ENCODE measurements at regions not wholly inside any gene's neighbourhood (a gene's known extent, or its start where the extent isn't known, plus 50 kb on each side); places are given as distances from the start of the nearest gene placed in this dataset.

DNA sequence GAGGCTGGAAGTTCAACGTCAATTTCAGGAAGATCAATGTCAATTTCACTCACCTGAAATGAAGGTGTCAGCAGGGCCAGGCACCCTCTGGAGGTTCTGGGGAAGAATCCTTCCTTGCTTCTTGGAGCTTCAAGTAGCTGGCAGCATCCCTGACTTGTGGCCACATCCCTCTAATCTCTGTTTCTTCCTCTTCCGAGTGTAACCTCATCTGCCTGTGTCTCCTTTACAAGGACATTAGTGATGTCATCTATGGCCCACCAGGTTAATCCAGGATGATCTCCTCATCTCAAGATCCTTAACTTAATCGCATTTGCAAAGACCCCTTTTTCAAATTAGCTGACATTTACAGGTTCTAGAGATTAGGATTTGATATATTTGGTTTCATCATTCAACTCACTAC is 240.8 kb upstream of the MTNR1B start:
- TF ChIP-seq, protein P1, sequence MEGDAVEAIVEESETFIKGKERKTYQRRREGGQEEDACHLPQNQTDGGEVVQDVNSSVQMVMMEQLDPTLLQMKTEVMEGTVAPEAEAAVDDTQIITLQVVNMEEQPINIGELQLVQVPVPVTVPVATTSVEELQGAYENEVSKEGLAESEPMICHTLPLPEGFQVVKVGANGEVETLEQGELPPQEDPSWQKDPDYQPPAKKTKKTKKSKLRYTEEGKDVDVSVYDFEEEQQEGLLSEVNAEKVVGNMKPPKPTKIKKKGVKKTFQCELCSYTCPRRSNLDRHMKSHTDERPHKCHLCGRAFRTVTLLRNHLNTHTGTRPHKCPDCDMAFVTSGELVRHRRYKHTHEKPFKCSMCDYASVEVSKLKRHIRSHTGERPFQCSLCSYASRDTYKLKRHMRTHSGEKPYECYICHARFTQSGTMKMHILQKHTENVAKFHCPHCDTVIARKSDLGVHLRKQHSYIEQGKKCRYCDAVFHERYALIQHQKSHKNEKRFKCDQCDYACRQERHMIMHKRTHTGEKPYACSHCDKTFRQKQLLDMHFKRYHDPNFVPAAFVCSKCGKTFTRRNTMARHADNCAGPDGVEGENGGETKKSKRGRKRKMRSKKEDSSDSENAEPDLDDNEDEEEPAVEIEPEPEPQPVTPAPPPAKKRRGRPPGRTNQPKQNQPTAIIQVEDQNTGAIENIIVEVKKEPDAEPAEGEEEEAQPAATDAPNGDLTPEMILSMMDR (IDR thresholded peaks at IDR 0.05) = no peak
- no peak for TF ChIP-seq EP300 (IDR thresholded peaks at IDR 0.05)
- no peak for TF ChIP-seq POLR2A (IDR thresholded peaks at IDR 0.05)
- no peak for TF ChIP-seq POLR2AphosphoS5 (IDR thresholded peaks at IDR 0.05)

Data from stomach (tissue), 4 donors.